ENCODE measurements at regions not wholly inside any gene's neighbourhood (a gene's known extent, or its start where the extent isn't known, plus 50 kb on each side); places are given as distances from the start of the nearest gene placed in this dataset.

GRCh38 chr6:96469312-96469711 lies 52.3 kb upstream of the UFL1 start:
- ChIA-PET CTCF (no interaction called here), POLR2A (no interaction called here)
- H3K27ac ChIP-seq (ENCODE audit: insufficient read depth, low read depth, low read length), result no peak overlapping the region
- FAIRE-seq, result no peak
- H3K36me3 ChIP-seq (ENCODE audit: control insufficient read depth in 2 of 2, extremely low read depth in 1 of 2, insufficient read depth in 2 of 2, low read length in 2 of 2), result no peaks in the 10 kb centered on the region
- TF ChIP-seq EZH2 (IDR thresholded peaks at IDR 0.05; ENCODE audit: borderline replicate concordance, low read depth, low read length, severe bottlenecking) (no peak), POLR2A (IDR thresholded peaks at IDR 0.05; ENCODE audit: low read depth, low read length) (no peak), JUN (IDR thresholded peaks at IDR 0.05; ENCODE audit: borderline replicate concordance, insufficient read depth, insufficient read length, low read depth) (no peak), GATA2 (IDR thresholded peaks at IDR 0.05; ENCODE audit: insufficient read depth, insufficient read length, low read depth, low read length) (no peak), MYC (IDR thresholded peaks at IDR 0.05; ENCODE audit: low read depth, low read length) (no peak), CTCF (IDR thresholded peaks at IDR 0.05; ENCODE audit: extremely low read depth in 1 of 2, insufficient read depth in 1 of 2, low read depth in 1 of 2, low read length in 2 of 2) (no peak)
- H3K9me1 ChIP-seq (replicated peaks; ENCODE audit: control insufficient read depth, extremely low read depth, insufficient read depth, low read length), result no peaks in the 10 kb centered on the region
- no peaks in the 10 kb centered on the region for H3K9me3 ChIP-seq (replicated peaks; ENCODE audit: control insufficient read depth, insufficient read depth, low read length)
- DNase-seq (ENCODE audit: low read depth, low spot score), result no peak
- no TSS peak for BruUV-seq (replicated peaks)
- no peak overlapping the region for H3K4me2 ChIP-seq (ENCODE audit: insufficient read depth, low read length)
- no peak overlapping the region for H2AFZ ChIP-seq (ENCODE audit: low read depth, low read length)
- no peak overlapping the region for H3K4me3 ChIP-seq (replicated peaks in 1 of 3; ENCODE audit: insufficient read depth in 1 of 3, low read depth in 1 of 3, low read length in 3 of 3)
- intact Hi-C loops (cut with micrococcal nuclease), result no loop called here
- no peaks in the 10 kb centered on the region for H3K79me2 ChIP-seq (ENCODE audit: control insufficient read depth, insufficient read depth, low read length)
- dilution Hi-C loops (cut with MboI; ENCODE audit: extremely low pct_ligation_motif_present, low sequenced_read_pairs), result no loop called here
- no peaks in the 10 kb centered on the region for H4K20me1 ChIP-seq (replicated peaks; ENCODE audit: control insufficient read depth, extremely low read depth, insufficient read depth, low read length)
- H3K4me1 ChIP-seq (ENCODE audit: control insufficient read depth, extremely low read depth, insufficient read depth, low read length), result no peaks in the 10 kb centered on the region
- H3K27me3 ChIP-seq (ENCODE audit: control insufficient read depth in 2 of 2, insufficient read depth in 2 of 2, low read length in 2 of 2), result no peaks in the 10 kb centered on the region
- no peak overlapping the region for H3K9ac ChIP-seq (replicated peaks; ENCODE audit: extremely low read depth, insufficient read depth, low read length)

- dilution Hi-C loops (cut with MboI; ENCODE audit: extremely low pct_ligation_motif_present, low sequenced_read_pairs) (no loop called here), intact Hi-C loops (cut with micrococcal nuclease) (no loop called here)
- H3K9ac ChIP-seq (replicated peaks; ENCODE audit: extremely low read depth, insufficient read depth, low read length), result no peak overlapping the region
- no peak for TF ChIP-seq FOS (IDR thresholded peaks at IDR 0.05; ENCODE audit: borderline replicate concordance, insufficient read depth, low read length)
- no peak for TF ChIP-seq CTCF (IDR thresholded peaks at IDR 0.05; ENCODE audit: extremely low read depth in 1 of 2, insufficient read depth in 1 of 2, low read depth in 1 of 2, low read length in 2 of 2)
- ChIA-PET CTCF (no interaction called here), POLR2A (no interaction called here)
- no peaks in the 10 kb centered on the region for H3K4me1 ChIP-seq (ENCODE audit: control insufficient read depth, extremely low read depth, insufficient read depth, low read length)
- no peaks in the 10 kb centered on the region for H3K9me3 ChIP-seq (replicated peaks; ENCODE audit: control insufficient read depth, insufficient read depth, low read length)
- no peaks in the 10 kb centered on the region for H3K36me3 ChIP-seq (ENCODE audit: control insufficient read depth in 2 of 2, extremely low read depth in 1 of 2, insufficient read depth in 2 of 2, low read length in 2 of 2)
- H3K79me2 ChIP-seq (ENCODE audit: control insufficient read depth, insufficient read depth, low read length), result no peaks in the 10 kb centered on the region
- no peak overlapping the region for H2AFZ ChIP-seq (ENCODE audit: low read depth, low read length)
- H3K4me2 ChIP-seq (ENCODE audit: insufficient read depth, low read length), result no peak overlapping the region
- DNase-seq (ENCODE audit: low read depth, low spot score), result no peak
- no TSS peak for BruUV-seq (replicated peaks)
- H3K27ac ChIP-seq (ENCODE audit: insufficient read depth, low read depth, low read length), result no peak overlapping the region
- no peaks in the 10 kb centered on the region for H4K20me1 ChIP-seq (replicated peaks; ENCODE audit: control insufficient read depth, extremely low read depth, insufficient read depth, low read length)
- no peaks in the 10 kb centered on the region for H3K27me3 ChIP-seq (ENCODE audit: control insufficient read depth in 2 of 2, insufficient read depth in 2 of 2, low read length in 2 of 2)
- no peak overlapping the region for H3K4me3 ChIP-seq (replicated peaks in 1 of 3; ENCODE audit: insufficient read depth in 1 of 3, low read depth in 1 of 3, low read length in 3 of 3)
- no peaks in the 10 kb centered on the region for H3K9me1 ChIP-seq (replicated peaks; ENCODE audit: control insufficient read depth, extremely low read depth, insufficient read depth, low read length)
- FAIRE-seq, result no peak
Measured at GRCh38 chr6:96470296-96470695, 51.3 kb upstream of the UFL1 start.
